ENCODE measurements at regions not wholly inside any gene's neighbourhood (a gene's known extent, or its start where the extent isn't known, plus 50 kb on each side); places are given as distances from the start of the nearest gene placed in this dataset.

GRCh38 chr13:40383132-40383531 is 283.3 kb downstream of the FOXO1 start:
- no peak overlapping the region for H3K27ac Mint-ChIP-seq (ENCODE audit: unreplicated experiment)
- H3K9me3 Mint-ChIP-seq (ENCODE audit: unreplicated experiment), result peaks cover 32% of the 10 kb centered on the region

GRCh38 chr13:40383885-40384284 is 282.6 kb downstream of the FOXO1 start:
- Mint-ChIP-seq H3K27me3 (ENCODE audit: insufficient read depth, unreplicated experiment) (no peaks in the 10 kb centered on the region), H3K4me1 (ENCODE audit: low read depth, unreplicated experiment) (peaks cover 8% of the 10 kb centered on the region), H3K9me3 (ENCODE audit: unreplicated experiment) (peaks cover 25% of the 10 kb centered on the region), H3K27ac (ENCODE audit: unreplicated experiment) (no peak overlapping the region), H3K36me3 (ENCODE audit: insufficient read depth, unreplicated experiment) (no peaks in the 10 kb centered on the region), H3K4me3 (ENCODE audit: unreplicated experiment) (no peak overlapping the region)
- no peak for DNase-seq
- POLR2A ChIA-PET, result no interaction called here
- no peak overlapping the region for H3K4me3 ChIP-seq (ENCODE audit: low read depth, low read length)
- intact Hi-C loops (cut with micrococcal nuclease; ENCODE audit: unreplicated experiment), result no loop called here
- BruUV-seq (replicated peaks), result no TSS peak
- no peaks in the 10 kb centered on the region for H3K4me1 ChIP-seq
- no peaks in the 10 kb centered on the region for H3K27me3 ChIP-seq (replicated peaks; ENCODE audit: control insufficient read depth, insufficient read depth, low read length)
- TF ChIP-seq CTCF (IDR thresholded peaks at IDR 0.05; ENCODE audit: insufficient read depth in 1 of 2, low read depth in 1 of 2, low read length in 1 of 2, severe bottlenecking in 1 of 2, unreplicated experiment in 1 of 2), result no peak
- CTCF ChIA-PET, result no interaction called here
- no peaks in the 10 kb centered on the region for H3K9me3 ChIP-seq
- no peaks in the 10 kb centered on the region for H3K36me3 ChIP-seq (ENCODE audit: control insufficient read depth, insufficient read depth, low read length)

More at GRCh38 chr13:40383132-40383531, 283.3 kb downstream of the FOXO1 start:
- H3K36me3 Mint-ChIP-seq (ENCODE audit: insufficient read depth, unreplicated experiment), result no peaks in the 10 kb centered on the region
- no peaks in the 10 kb centered on the region for H3K36me3 ChIP-seq (ENCODE audit: control insufficient read depth, insufficient read depth, low read length)
- no peak overlapping the region for H3K4me3 Mint-ChIP-seq (ENCODE audit: unreplicated experiment)
- intact Hi-C loops (cut with micrococcal nuclease; ENCODE audit: unreplicated experiment), result no loop called here
- peaks cover 8% of the 10 kb centered on the region for H3K4me1 Mint-ChIP-seq (ENCODE audit: low read depth, unreplicated experiment)
- H3K4me3 ChIP-seq (ENCODE audit: low read depth, low read length), result no peak overlapping the region
- TF ChIP-seq CTCF (IDR thresholded peaks at IDR 0.05; ENCODE audit: insufficient read depth in 1 of 2, low read depth in 1 of 2, low read length in 1 of 2, severe bottlenecking in 1 of 2, unreplicated experiment in 1 of 2), result no peak
- CTCF ChIA-PET, result no interaction called here
- no peaks in the 10 kb centered on the region for H3K4me1 ChIP-seq
- DNase-seq, result no peak
- POLR2A ChIA-PET, result no interaction called here
- no peaks in the 10 kb centered on the region for H3K27me3 ChIP-seq (replicated peaks; ENCODE audit: control insufficient read depth, insufficient read depth, low read length)
- H3K27me3 Mint-ChIP-seq (ENCODE audit: insufficient read depth, unreplicated experiment), result no peaks in the 10 kb centered on the region
- no peaks in the 10 kb centered on the region for H3K9me3 ChIP-seq
- BruUV-seq (replicated peaks), result no TSS peak

- no TSS peak for BruUV-seq (replicated peaks)
- Mint-ChIP-seq H3K36me3 (ENCODE audit: insufficient read depth, unreplicated experiment) (no peaks in the 10 kb centered on the region), H3K4me1 (ENCODE audit: low read depth, unreplicated experiment) (peaks cover 8% of the 10 kb centered on the region), H3K4me3 (ENCODE audit: unreplicated experiment) (no peak overlapping the region), H3K27me3 (ENCODE audit: insufficient read depth, unreplicated experiment) (no peaks in the 10 kb centered on the region), H3K9me3 (ENCODE audit: unreplicated experiment) (peaks cover 21% of the 10 kb centered on the region), H3K27ac (ENCODE audit: unreplicated experiment) (peak overlapping the region; percentile 30)
- no peak overlapping the region for H3K4me3 ChIP-seq (ENCODE audit: low read depth, low read length)
- H3K9me3 ChIP-seq, result no peaks in the 10 kb centered on the region
- CTCF ChIA-PET, result no interaction called here
- H3K27me3 ChIP-seq (replicated peaks; ENCODE audit: control insufficient read depth, insufficient read depth, low read length), result no peaks in the 10 kb centered on the region
- no peaks in the 10 kb centered on the region for H3K4me1 ChIP-seq
- TF ChIP-seq CTCF (IDR thresholded peaks at IDR 0.05; ENCODE audit: insufficient read depth in 1 of 2, low read depth in 1 of 2, low read length in 1 of 2, severe bottlenecking in 1 of 2, unreplicated experiment in 1 of 2), result no peak
- DNase-seq, result no peak
- POLR2A ChIA-PET, result no interaction called here
- intact Hi-C loops (cut with micrococcal nuclease; ENCODE audit: unreplicated experiment), result no loop called here
- H3K36me3 ChIP-seq (ENCODE audit: control insufficient read depth, insufficient read depth, low read length), result no peaks in the 10 kb centered on the region
Observed at GRCh38 chr13:40384976-40385857, 281.2 kb downstream of the FOXO1 start.

Data from Caco-2 (cell line).